Cerebellar cortex (tissue), 1 donor: ENCODE measurements at regions not wholly inside any gene's neighbourhood (a gene's known extent, or its start where the extent isn't known, plus 50 kb on each side); places are given as distances from the start of the nearest gene placed in this dataset.

Experiments used
- DNase-seq: peaks from one replicate; pipeline ENCODE4 v3.0.0-alpha.2; 2015; ENCODE audit warnings: low spot score

DNA sequence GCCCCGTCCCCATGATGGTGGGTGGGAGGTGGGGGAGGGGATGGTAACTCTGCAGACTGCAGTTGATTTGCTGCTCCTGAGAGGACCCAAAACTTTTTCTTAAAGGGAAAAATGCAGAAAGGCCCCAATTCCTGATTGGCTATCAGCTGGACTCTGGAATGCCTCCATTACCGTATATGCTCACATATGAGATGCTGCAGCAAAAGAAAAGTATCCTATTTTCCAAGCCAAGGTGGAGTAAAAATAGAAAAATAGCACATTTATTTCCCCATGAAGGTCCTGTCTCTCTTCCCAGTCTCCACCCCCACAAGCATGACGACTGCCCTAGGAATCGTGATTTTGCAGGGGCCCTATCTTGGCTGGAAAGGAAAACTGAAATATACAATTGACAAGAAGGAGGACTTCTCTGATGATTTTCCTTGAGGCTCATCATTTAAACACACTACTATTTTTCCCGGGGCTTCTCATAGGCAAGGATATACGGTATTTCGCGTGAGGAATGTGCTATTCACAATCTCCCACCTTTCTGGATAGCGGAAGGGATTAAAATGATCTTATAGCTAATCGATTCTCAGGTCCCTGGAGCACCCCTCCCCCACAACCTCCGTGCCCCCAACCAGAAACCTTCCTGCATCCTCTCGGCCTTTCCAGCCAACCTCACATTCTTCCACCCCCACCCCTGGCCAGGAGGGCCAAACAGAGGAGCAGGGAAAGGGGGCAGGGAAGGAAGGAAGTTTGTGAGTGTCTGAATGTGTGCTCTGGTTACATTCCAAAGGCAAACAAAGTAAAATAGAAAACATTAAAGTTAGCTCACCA lies 138.9 kb upstream of the CCND2 start:
- peak; percentile 83 for DNase-seq

DNA sequence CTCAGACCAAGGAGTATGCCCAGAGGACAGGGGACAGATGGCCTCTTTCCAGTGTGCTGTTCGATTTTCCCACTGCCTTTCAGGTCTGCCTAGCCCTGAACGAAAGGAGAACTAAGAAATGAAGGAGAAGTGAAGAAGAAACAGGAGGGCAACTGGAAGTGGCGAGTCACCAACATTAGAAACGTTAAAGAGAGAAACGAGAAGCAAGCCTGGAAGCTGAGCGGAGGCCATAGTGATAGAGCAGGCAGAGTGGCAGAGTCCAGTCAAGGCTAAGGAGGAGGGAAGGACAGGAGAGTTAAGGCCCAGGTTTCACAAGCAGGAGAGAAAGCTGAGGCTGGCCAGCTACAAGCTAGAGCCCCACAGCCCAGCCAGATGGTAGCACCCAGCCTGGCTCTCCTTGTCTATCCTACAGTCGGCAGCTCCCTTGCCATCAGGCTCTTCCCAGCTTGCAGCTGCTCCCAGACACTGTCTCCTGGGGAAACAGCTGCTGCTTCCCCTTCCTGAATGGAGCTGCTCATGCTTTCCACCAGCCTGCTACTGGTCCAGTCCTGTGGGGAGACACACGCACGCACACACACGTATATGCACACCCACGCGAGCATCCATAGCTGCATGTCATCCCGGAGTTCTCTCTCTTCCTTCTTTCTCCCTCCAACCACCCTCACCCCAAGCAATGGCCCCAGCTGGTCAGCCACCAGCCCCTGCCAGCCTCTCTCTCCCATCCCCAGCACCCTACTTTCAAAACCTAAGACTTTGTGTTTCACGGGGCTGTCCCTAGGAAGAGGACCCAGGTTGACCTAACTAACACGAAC lies 139.7 kb upstream of the CCND2 start:
- DNase-seq: peak; percentile 28

GRCh38 chr12:4133029-4133428 lies 140.5 kb upstream of the CCND2 start:
- DNase-seq: no peak

DNA sequence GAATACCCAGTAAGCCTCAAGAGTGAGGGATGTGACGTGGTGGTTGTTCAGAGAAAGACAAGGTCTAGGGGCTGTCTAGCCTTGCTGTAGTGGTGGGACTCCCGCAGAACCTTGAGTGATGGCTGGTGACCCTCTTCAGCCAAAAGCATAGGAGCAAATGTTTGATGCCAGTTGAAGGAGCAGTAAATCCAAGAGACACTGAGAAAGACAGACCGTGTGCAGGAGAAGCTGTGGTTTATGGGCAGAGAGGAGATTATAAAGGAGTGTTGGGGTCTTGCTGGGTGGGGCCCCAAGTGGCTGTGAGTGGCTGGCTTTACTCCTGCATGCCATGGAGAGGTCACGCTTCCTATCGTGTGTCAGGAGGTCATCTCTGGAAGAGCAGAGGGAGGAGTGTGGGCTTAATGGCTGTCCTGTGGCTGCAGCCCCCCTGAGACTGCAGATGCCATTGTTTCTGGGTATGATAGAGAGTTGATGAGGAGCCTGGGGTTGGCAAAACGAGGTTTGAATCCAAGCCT lies 152.0 kb upstream of the CCND2 start:
- DNase-seq: no peak

DNA sequence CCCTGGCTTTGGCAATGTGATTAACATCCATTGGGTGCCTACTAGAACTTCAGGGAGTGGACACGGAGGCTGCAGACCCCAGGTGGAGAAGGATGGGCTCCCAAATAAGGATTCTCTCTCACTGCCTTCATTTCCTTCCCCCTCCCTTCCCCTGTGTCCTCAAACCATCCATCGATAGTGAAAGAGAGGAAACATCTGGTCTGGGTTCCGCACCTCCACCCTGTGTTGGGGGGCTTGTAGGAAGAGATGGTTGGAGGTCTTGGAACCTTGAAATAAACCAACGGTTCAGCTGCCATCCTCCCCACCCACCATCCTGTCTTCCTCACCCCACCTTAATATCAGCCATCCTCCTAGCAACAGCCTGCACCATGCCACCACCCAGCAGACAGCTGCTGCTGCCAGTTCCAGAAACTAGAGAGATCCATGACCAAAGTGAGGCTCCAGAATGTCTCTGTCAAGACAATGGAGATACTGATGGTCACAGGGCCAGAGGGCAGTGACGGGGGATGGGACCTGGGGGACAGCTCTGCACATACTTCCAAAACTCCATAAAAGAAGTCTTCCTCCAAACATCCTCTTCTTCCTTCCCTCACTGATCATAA lies 153.1 kb upstream of the CCND2 start:
- DNase-seq: no peak

DNA sequence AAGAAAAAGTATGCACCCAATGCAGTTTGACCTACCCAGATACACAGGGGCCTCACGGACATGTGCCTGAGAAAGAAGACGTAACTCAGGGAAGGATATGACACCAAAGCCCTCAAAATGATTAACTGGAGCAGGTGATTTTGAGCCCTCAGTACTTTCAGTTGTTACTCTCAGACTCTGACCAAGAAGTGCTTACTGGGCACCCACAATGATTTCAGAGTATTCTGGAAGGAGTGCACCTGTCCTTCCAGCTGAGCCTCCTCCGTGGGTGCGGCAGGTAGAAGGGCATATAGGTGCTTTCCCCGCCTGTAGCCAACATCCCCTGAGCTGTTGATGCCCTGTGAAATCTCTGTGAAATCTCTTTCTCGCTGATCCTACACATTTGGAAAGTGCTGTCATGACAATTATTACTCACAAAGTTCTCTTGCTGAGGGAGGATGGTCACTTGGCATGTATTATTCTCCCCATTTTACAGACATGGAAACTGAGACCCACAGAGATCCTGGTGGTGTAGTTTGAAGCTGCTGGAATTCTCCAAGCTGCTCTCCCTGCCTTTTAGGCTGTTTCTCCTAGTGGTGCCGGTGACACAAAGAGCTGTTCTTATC lies 154.3 kb upstream of the CCND2 start:
- no peak for DNase-seq

GRCh38 chr12:4118601-4119156 lies 154.9 kb upstream of the CCND2 start:
- no peak for DNase-seq

DNA sequence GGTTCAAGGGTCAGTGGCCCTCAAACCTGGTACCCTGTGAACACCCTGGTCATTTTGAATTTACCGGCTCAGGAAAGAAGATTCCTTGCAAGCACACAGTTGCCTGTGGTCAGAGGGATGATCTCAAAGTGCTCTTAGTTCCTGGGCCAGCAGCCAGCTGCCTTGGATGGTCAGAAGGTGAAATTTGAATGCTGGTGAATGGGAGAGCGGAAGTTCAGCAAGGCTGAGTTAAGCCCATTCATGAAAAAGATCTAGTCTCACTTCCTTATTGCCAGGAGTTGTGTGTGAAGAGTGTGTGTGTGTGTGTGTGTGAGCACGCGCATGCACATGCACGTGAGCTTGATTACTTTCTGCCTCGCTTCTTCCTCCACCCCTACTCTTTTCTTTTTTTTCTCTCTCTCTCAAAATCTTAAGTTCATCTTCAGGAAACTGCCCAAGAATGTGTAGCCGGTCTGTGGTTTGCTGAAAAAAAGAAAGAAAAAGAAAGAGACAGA lies 155.5 kb upstream of the CCND2 start:
- no peak for DNase-seq

GRCh38 chr12:4117386-4118016 lies 156.1 kb upstream of the CCND2 start:
- no peak for DNase-seq

GRCh38 chr12:4116251-4117111 lies 157.1 kb upstream of the CCND2 start:
- DNase-seq: no peak

DNA sequence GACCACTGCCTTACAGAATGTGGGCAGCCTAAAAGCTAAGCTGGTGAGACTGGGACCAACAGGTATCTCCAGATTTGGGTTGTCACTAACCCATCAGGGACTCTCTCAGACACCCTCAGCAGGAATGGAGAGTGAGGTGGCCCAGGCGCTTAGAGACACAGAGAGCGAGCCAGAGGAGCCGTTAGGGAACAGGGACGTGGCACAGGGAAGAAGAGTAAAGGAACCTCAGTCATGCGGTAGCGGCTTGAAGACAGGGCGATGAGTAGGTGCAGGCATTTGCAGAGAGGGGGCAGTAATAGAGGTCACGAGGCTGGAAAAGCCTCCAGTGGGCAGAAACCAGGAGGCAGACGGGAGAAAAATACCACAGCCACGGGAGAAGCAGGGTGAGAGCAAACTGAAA lies 158.0 kb upstream of the CCND2 start:
- no peak for DNase-seq

- DNase-seq: no peak
Observed at GRCh38 chr12:4114986-4115385, 158.6 kb upstream of the CCND2 start.

DNA sequence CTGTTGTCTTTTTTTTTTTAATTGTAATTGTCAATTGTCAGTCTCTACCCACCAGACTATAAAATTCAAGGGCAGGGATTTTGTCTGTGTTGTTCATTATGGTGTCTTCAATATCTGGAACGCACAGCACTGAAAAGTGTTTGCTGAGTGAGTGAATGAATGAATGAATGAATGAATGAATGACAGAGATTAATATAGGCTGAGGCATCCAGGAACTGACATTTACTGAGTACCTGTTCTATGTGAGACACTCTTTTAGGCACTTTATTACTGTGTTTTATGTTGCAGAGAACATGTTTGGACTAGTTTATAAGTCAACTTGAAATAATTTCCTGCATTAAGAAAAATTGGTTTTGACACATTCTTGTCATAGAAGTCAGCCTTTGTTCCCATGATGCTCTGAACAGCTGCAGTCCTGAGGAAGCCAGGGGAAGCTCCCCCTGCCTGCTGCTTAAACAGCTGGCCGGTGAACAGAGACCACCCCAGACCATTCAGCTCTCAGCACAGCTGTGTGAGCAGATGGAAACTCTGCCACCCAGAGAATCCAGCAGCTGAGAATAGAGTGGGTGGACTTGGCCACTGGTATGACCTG lies 160.7 kb upstream of the CCND2 start:
- DNase-seq: no peak

DNA sequence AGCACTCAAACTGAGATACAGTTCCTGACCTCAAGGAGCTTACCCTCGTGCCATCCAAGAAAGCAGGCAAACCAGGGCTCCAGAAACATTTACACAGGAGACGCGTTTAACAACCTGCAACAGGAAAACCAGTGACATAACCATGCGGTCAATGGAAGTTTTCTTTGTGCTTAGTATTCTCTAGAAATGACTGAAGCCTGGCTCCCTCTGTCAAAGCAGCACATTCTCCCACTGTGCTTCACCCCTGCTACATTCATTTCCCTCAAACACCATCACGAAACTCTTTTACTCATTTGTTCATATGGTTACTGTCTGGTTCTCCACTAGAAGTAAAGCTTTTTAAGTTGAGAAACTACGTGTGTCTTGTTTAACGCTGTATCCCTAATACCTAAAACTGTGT lies 161.3 kb upstream of the CCND2 start:
- DNase-seq: no peak

DNA sequence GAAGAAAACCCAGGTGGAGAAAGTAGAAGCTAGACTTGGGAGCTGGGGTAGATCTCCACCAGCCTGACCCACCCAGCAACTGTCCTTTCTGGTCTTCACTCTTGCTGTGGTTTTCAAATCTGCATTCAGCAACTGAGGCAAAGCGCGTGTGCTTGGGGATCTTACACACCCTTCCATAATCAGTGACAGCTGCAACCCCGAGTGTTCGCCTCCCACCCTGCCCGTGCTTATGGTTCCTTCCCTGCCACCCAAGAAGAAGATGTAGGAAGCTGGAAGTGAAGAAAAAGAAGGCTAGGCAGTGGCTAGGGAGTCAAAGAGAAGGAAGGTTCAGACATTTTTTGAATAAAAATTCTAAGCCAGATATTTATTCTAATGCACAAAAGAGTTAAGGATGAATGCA lies 162.6 kb upstream of the CCND2 start:
- DNase-seq: no peak

DNA sequence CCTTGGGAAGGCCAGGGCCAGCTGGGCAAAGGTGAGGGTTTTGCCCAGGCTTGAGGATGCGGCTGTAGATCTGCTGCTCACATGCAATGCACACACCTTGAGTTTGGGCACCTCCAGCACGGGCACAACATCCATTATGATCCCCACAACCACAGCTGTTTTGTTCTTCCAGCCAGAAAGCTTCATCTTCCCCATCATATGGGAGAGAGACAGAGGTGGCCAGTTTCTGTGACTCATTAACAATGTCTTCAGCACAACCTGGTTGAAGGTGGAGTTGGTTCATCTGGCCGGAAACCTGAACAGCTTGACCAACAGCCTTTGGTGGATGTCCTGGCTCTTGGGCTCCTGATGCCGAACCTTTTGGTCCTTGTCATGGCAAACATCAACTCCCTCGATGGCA lies 163.7 kb upstream of the CCND2 start:
- DNase-seq: no peak

DNA sequence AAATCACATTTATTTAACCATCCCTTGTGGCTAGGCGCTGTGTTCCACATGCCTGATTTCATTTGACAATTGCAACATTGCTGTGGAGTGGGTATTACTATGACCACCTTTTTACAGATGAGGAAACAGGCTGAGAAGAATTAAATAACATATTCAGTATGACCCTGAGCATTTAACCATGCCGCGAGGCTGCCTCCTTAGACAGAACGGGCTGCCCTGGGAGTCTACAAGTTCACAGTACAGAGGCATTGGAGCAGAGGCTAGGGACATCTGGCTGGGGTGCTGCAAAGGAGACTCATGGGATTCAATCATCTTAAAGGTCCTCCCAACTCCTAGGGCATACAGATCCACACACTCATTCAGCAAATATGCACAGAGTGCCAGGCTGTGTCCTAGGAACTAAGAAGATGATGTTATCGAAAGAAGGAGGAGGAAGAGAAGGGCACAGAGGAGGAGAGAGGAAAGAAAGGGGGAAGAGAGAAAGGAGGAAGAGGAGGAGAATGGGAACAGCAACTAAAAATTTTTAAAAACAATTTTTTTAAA lies 164.7 kb upstream of the CCND2 start:
- DNase-seq: no peak

- DNase-seq: no peak
Observed at GRCh38 chr12:4107911-4108697, 165.5 kb upstream of the CCND2 start.

- peak; percentile 59 for DNase-seq
Observed at GRCh38 chr12:4107436-4107878, 166.1 kb upstream of the CCND2 start.
